GM10248 (cell line): ENCODE measurements at regions not wholly inside any gene's neighbourhood (a gene's known extent, or its start where the extent isn't known, plus 50 kb on each side); places are given as distances from the start of the nearest gene placed in this dataset.

Source experiments
- CTCF ChIA-PET: fragments of 300-600 bp; sonication (Branson Sonifier 250); formaldehyde crosslinking; extraction: SDS; loops from one replicate; lab custom pipeline; 2021; ENCODE audit warnings: antibody characterized with exemption; lab: Yijun Ruan, JAX
- POLR2A ChIA-PET: fragments of 350-650 bp; sonication (Branson Sonifier 250); formaldehyde crosslinking; extraction: SDS; loops from one replicate; lab custom pipeline; 2020; ENCODE audit warnings: antibody characterized with exemption; lab: Yijun Ruan, JAX
- DNase-seq: peaks from one replicate; pipeline ENCODE4 v3.0.0; 2012; ENCODE audit errors: extremely low spot score
- TF ChIP-seq, protein P1 (sequence below): IDR thresholded peaks from 2 replicates; pipeline ENCODE4 v1.5.1; 2012; ENCODE audit warnings: mild to moderate bottlenecking, low read depth; ENCODE audit errors: extremely low read depth, missing control alignments, control extremely low read depth

DNA sequence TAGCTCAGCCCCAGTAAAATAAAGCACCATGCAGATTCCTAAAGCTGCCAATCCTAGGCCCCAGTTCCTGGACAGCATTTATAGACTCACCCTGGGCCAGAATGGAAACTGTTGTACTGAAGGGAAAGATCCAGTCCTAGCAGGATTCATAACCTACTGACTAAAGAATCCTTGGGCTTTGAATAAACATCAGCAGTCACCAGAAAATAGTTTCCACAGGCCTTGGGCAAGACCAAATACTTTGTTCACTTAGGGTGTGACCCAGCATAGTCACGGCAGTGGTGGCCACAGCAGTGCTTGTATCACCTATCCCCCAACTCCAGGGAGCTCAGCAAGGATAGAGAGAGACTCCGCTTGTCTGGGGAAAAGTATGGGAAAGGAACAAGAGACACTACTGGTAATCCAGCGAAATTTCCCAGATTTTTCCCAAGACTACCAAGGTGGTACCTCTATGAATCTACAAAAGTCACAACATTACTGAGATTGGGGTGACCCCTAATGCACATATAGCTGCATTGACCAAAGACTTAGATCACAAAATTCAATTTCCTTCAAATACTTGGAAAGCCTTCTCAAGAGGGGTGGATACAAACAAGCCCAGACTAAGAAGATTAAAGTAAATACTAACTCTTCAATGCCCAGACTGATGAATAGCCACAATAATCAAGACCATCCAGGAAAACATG is 748.1 kb upstream of the LRATD1 start:
- no peak for DNase-seq
- TF ChIP-seq, protein P1, sequence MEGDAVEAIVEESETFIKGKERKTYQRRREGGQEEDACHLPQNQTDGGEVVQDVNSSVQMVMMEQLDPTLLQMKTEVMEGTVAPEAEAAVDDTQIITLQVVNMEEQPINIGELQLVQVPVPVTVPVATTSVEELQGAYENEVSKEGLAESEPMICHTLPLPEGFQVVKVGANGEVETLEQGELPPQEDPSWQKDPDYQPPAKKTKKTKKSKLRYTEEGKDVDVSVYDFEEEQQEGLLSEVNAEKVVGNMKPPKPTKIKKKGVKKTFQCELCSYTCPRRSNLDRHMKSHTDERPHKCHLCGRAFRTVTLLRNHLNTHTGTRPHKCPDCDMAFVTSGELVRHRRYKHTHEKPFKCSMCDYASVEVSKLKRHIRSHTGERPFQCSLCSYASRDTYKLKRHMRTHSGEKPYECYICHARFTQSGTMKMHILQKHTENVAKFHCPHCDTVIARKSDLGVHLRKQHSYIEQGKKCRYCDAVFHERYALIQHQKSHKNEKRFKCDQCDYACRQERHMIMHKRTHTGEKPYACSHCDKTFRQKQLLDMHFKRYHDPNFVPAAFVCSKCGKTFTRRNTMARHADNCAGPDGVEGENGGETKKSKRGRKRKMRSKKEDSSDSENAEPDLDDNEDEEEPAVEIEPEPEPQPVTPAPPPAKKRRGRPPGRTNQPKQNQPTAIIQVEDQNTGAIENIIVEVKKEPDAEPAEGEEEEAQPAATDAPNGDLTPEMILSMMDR = no peak
- CTCF ChIA-PET = interaction anchor here (1.5 kb wide), 1 partner anchor 15 kb away, joined by 4 read pairs; no protein-coding TSS in a partner anchor
- POLR2A ChIA-PET = no interaction called here

DNA sequence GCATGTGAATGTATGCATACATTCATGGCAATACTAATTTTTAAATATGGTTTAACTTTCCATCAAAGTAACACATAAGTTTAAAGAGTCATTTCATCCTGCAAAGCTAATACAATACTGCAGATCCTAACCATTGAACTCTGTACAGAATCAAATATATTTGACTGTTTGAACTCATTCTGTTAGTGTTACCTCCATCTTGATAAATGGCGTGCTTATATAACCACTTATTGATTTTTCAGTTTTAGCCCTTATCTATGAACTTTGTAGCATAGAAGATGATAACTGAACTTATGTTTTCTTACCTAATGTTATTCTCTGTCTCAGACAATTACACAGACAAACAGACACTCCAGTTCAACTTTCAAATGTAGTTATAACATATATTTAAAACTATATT is 731.0 kb upstream of the LRATD1 start:
- DNase-seq = no peak
- TF ChIP-seq, protein P1 = no peak
- ChIA-PET POLR2A (no interaction called here), CTCF (no interaction called here)

DNA sequence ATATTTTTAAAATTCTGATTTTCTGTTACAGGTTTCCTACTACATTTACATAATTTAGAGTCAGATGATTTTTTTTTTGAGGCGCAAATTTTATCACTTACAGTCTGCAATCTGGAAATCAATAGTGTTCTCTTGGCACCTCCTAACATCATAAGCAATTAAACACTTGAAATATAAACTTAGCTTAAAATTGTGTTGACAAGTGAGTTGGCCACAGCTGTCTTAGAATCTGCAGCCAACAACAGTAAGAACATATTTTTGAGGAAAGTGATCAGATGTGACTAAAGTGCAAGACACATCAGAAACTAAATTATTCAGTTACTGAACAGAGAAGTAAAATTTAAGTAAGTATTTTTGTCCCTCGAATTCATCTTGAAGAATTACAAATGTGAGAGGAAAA is 726.7 kb upstream of the LRATD1 start:
- ChIA-PET CTCF (no interaction called here), POLR2A (no interaction called here)
- TF ChIP-seq, protein P1 = no peak
- no peak for DNase-seq

DNA sequence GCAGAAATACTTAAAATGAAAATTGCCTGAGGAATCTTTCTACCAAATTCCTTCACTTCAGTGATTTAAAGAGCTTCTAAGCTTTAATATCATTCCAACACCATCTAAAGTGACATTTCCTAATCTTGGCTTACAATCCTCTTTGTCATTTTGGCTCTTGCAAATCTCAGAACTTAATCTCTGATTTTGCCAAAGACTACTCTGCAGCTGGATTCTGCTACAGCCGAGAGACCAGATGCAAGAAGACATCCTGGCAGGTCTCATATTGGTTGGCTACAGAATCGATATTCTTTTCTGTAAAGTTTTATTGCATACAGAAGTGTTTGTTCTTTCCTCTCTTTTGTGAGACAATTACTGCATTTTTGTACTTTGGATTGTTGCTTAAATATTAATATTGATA is 716.5 kb upstream of the LRATD1 start:
- CTCF ChIA-PET = no interaction called here

DNA sequence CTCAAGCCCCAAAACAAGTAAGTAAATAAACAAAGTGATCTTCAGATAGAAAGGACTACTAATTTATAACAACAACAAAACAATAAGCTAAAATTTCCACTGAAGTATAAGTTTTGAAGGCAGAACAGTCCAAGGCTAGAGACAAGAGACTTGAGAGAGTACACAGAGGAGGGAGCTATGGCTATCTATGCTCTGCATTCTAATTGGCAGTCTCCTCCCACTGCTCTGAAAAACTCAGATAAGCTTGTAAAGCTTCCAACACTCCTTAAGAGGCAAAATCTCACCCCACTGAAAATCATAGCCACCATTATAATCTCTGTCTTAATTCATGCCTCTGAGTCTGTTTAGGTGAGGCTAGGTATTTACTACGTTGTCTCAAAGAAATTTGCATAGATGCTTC is 714.6 kb upstream of the LRATD1 start:
- TF ChIP-seq, protein P1 = no peak

More for the DNA sequence above, 716.5 kb upstream of the LRATD1 start:
- POLR2A ChIA-PET = no interaction called here
- no peak for DNase-seq
- TF ChIP-seq, protein P1 = no peak

DNA sequence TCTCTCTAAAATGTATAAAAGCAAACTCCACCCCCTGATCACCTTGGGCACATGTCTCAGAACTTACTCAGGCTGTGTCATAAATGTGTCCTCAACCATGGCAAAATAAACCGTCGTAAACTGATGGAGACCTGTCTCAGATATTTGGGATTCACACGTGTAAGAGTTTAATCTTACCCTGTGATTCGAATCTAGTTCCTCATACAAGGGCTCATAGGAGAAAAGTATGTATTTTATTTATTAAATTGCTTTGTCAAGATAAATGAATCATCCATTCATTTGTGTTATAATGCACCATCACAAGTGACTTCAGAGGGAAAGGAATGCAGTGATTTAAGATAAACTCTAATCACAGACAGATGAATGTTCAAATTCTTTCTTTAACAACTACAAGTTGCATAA is 712.5 kb upstream of the LRATD1 start:
- DNase-seq = no peak
- TF ChIP-seq, protein P1 = no peak
- POLR2A ChIA-PET = no interaction called here
- CTCF ChIA-PET = no interaction called here

More for the DNA sequence above, 714.6 kb upstream of the LRATD1 start:
- no peak for DNase-seq
- ChIA-PET CTCF (interaction anchor here (1.5 kb wide), 1 partner anchor 11 kb away, joined by 4 read pairs; no protein-coding TSS in a partner anchor), POLR2A (no interaction called here)
